HCT116 (cell line): ENCODE measurements at regions not wholly inside any gene's neighbourhood (a gene's known extent, or its start where the extent isn't known, plus 50 kb on each side); places are given as distances from the start of the nearest gene placed in this dataset.
"Not testable (repeated sequence)": the region's sequence is repeated elsewhere in the genome, so short reads cannot be mapped to it uniquely, and the experiment has no call there.

Source experiments
- ATAC-seq: fragments of 200-7000 bp; cut with Tn5 transposase; 2 replicates; pipeline ENCODE4 v1.9.1; 2020; ENCODE audit warnings: mild to moderate bottlenecking, moderate library complexity
- BruUV-seq: library from RNA; stranded (reverse); fragments of 400-500 nt; replicated peaks from 2 replicates; lab custom pipeline; 2021; lab: Mats Ljungman, UMichigan
- CTCF ChIA-PET: fragments of 300-600 bp; sonication (Branson Sonifier 250); formaldehyde crosslinking; loops from one replicate; lab custom pipeline; 2021; ENCODE audit warnings: antibody characterized with exemption; lab: Charles Lee
- POLR2A ChIA-PET: fragments of 300-600, 350-600 bp; sonication (Branson Sonifier 250); formaldehyde crosslinking; loops from one replicate; lab custom pipeline; 2021; ENCODE audit warnings: antibody characterized with exemption; lab: Charles Lee
- RAD21 ChIA-PET, 2 experiments: fragments of 300-600 bp; sonication (Branson Sonifier 250); formaldehyde crosslinking; loops; one replicate each; lab custom pipeline; 2023; ENCODE audit warnings: low total read pairs in 2 of 2; ENCODE audit not compliant: uncharacterized antibody in 2 of 2, unreplicated experiment in 2 of 2, low non-redundant PET in 1 of 2; lab: Charles Lee
- DNase-seq: peaks from one replicate; pipeline ENCODE4 v3.0.0-alpha.2; 2010; ENCODE audit warnings: low read depth, low spot score
- H2AFZ ChIP-seq: fragments of 200-600 bp; shearing (Covaris generic), sonication (generic); 2 replicates; pipeline ENCODE4 v1.6.1; 2017; ENCODE audit warnings: low read depth, mixed run types, mixed read lengths, antibody characterized with exemption, low read length; ENCODE audit not compliant: poor library complexity, severe bottlenecking
- H3K27ac ChIP-seq: 2 replicates; pipeline ENCODE4 v1.5.1; 2012; ENCODE audit warnings: low read depth, low read length
- H3K27me3 ChIP-seq: fragments of 200-600 bp; sonication (generic); 2 replicates; pipeline ENCODE4 v1.6.1; 2016; ENCODE audit warnings: mixed run types, low read length, mixed read lengths; ENCODE audit not compliant: insufficient read depth
- H3K36me3 ChIP-seq, 2 experiments: fragments of 200-500 bp in 1 of 2; fragments of 200-600 bp in 1 of 2; sonication (Bioruptor generic) in 1 of 2; sonication (generic) in 1 of 2; 2 replicates each; pipeline versions ENCODE4 v1.5.1 to v1.6.1; 2014 to 2016; ENCODE audit warnings: low read length in 2 of 2, inconsistent platforms in 1 of 2, mixed read lengths in 1 of 2, mixed run types in 1 of 2; ENCODE audit not compliant: insufficient read depth in 2 of 2, control insufficient read depth in 1 of 2
- H3K4me1 ChIP-seq, 2 experiments: fragments of 200-600 bp in 1 of 2; sonication (generic) in 1 of 2; 2 replicates each; pipeline versions ENCODE4 v1.5.1 to v1.6.1; 2012 to 2017; ENCODE audit warnings: low read length in 2 of 2, inconsistent platforms in 1 of 2, mild to moderate bottlenecking in 1 of 2, mixed read lengths in 1 of 2, mixed run types in 1 of 2, moderate library complexity in 1 of 2; ENCODE audit not compliant: insufficient read depth in 2 of 2, control insufficient read depth in 1 of 2
- H3K4me2 ChIP-seq: fragments of 200-600 bp; sonication (generic); 2 replicates; pipeline ENCODE4 v1.6.1; 2017; ENCODE audit warnings: mixed run types, low read length, mixed read lengths
- H3K4me3 ChIP-seq, 2 experiments: fragments of 200-600 bp in 1 of 2; sonication (generic) in 1 of 2; replicated peaks in 1 of 2; 2 replicates each; pipeline ENCODE4 v1.5.1; 2011 to 2016; ENCODE audit warnings: low read length in 2 of 2, control low read depth in 1 of 2, low read depth in 1 of 2, mild to moderate bottlenecking in 1 of 2, mixed read lengths in 1 of 2, mixed run types in 1 of 2
- H3K79me2 ChIP-seq: fragments of 200-600 bp; sonication (generic); 2 replicates; pipeline ENCODE4 v1.6.1; 2017; ENCODE audit warnings: mild to moderate bottlenecking, mixed run types, low read length, moderate library complexity, mixed read lengths; ENCODE audit not compliant: insufficient read depth
- H3K9ac ChIP-seq: fragments of 200-600 bp; sonication (generic); 2 replicates; pipeline ENCODE4 v1.6.1; 2016; ENCODE audit warnings: low read length, mixed read lengths
- H3K9me2 ChIP-seq: fragments of 200-600 bp; sonication (generic), shearing (Covaris generic); 2 replicates; pipeline ENCODE4 v1.6.1; 2017; ENCODE audit warnings: mixed run types, mild to moderate bottlenecking, moderate library complexity; ENCODE audit not compliant: insufficient read depth
- H3K9me3 ChIP-seq, 2 experiments: fragments of 200-500 bp in 1 of 2; fragments of 200-600 bp in 1 of 2; sonication (Bioruptor generic) in 1 of 2; sonication (generic) in 1 of 2; 2 replicates each; pipeline ENCODE4 v1.6.1; 2014 to 2017; ENCODE audit warnings: low read length in 2 of 2, mixed read lengths in 2 of 2, inconsistent platforms in 1 of 2, low read depth in 1 of 2, mild to moderate bottlenecking in 1 of 2, mixed run types in 1 of 2, moderate library complexity in 1 of 2; ENCODE audit not compliant: control insufficient read depth in 1 of 2, insufficient read depth in 1 of 2
- H4K20me1 ChIP-seq: fragments of 200-600 bp; sonication (generic), shearing (Covaris generic); 2 replicates; pipeline ENCODE4 v1.6.1; 2017; ENCODE audit warnings: mixed run types, mild to moderate bottlenecking, moderate library complexity; ENCODE audit not compliant: insufficient read depth
- CEBPB ChIP-seq: IDR thresholded peaks from 2 replicates; pipeline ENCODE4 v1.6.1; 2012; ENCODE audit warnings: low read depth
- CTCF ChIP-seq, 3 experiments: fragments of 200-600 bp in 1 of 3; sonication (generic) in 1 of 3; IDR thresholded peaks in 2 of 3; conservative IDR thresholded peaks in 1 of 3; 2 replicates each; pipeline ENCODE4 v1.5.1; 2012 to 2017; ENCODE audit warnings: low read depth in 2 of 3, low read length in 2 of 3, antibody characterized with exemption in 1 of 3, borderline replicate concordance in 1 of 3, control low read depth in 1 of 3, mild to moderate bottlenecking in 1 of 3, mixed read lengths in 1 of 3, mixed run types in 1 of 3, moderate library complexity in 1 of 3; ENCODE audit not compliant: insufficient read depth in 1 of 3
- EGR1 ChIP-seq: IDR thresholded peaks from 2 replicates; pipeline ENCODE4 v1.6.1; 2012; ENCODE audit warnings: low read depth
- EZH2phosphoT487 ChIP-seq: fragments of 200-600 bp; IDR thresholded peaks from 2 replicates; pipeline ENCODE4 v1.6.1; 2018; ENCODE audit warnings: antibody characterized with exemption, borderline replicate concordance
- FOSL1 ChIP-seq: IDR thresholded peaks from 2 replicates; pipeline ENCODE4 v1.6.1; 2012; ENCODE audit warnings: low read depth
- JUND ChIP-seq: IDR thresholded peaks from 2 replicates; pipeline ENCODE4 v1.6.1; 2012
- MAX ChIP-seq: IDR thresholded peaks from 2 replicates; pipeline ENCODE4 v1.6.1; 2012
- POLR2A ChIP-seq: IDR thresholded peaks from 2 replicates; pipeline ENCODE4 v1.7.0; 2011; ENCODE audit warnings: borderline replicate concordance; ENCODE audit not compliant: insufficient read depth, insufficient read length; ENCODE audit errors: extremely low read depth
- RAD21 ChIP-seq: IDR thresholded peaks from 2 replicates; pipeline ENCODE4 v1.6.1; 2012; ENCODE audit warnings: low read depth, mild to moderate bottlenecking
- REST ChIP-seq: IDR thresholded peaks from 2 replicates; pipeline ENCODE4 v1.6.1; 2012; ENCODE audit warnings: low read depth
- TCF7L2 ChIP-seq: IDR thresholded peaks from 2 replicates; pipeline ENCODE4 v1.7.0; 2011; ENCODE audit warnings: borderline replicate concordance, inconsistent platforms; ENCODE audit not compliant: insufficient read depth, insufficient read length; ENCODE audit errors: extremely low read depth
- ZBTB33 ChIP-seq: IDR thresholded peaks from 2 replicates; pipeline ENCODE4 v1.6.1; 2011; ENCODE audit warnings: mild to moderate bottlenecking, low read length, moderate library complexity; ENCODE audit not compliant: insufficient replicate concordance; ENCODE audit errors: extremely low read depth
- intact Hi-C: fragments of 100-400 bp; cut with micrococcal nuclease; formaldehyde crosslinking; loops from 2 replicates; pipeline ENCODE4 v1.10.0; 2022

- H3K79me2 ChIP-seq, BruUV-seq, H3K9me2 ChIP-seq, H3K9me3 ChIP-seq, H3K9ac ChIP-seq, RAD21 ChIA-PET, H3K4me2 ChIP-seq, H3K36me3 ChIP-seq, POLR2A ChIA-PET, H4K20me1 ChIP-seq, DNase-seq, CTCF ChIA-PET, intact Hi-C loops, ATAC-seq, H3K27ac ChIP-seq, H3K27me3 ChIP-seq, H3K4me3 ChIP-seq, H2AFZ ChIP-seq: not testable (repeated sequence)
- H3K4me1 ChIP-seq: peaks cover 18 to 46% of the 10 kb centered on the region in 2 experiments
These were observed 242.4 kb downstream of the SKIDA1 start for GRCh38 chr10:21283053-21283452.

- peak overlapping the region; percentile 15 for H2AFZ ChIP-seq
- no peak for ATAC-seq
- H4K20me1 ChIP-seq: no peaks in the 10 kb centered on the region
- ChIA-PET POLR2A (no interaction called here), CTCF (no interaction called here), RAD21 (no interaction called here)
- no peaks in the 10 kb centered on the region for H3K9me3 ChIP-seq
- no peak for DNase-seq
- no peak overlapping the region for H3K4me3 ChIP-seq
- BruUV-seq: no TSS peak
- no peak overlapping the region for H3K4me2 ChIP-seq
- intact Hi-C loops: no loop called here
- H3K9me2 ChIP-seq: no peaks in the 10 kb centered on the region
- H3K9ac ChIP-seq: no peak overlapping the region
- no peaks in the 10 kb centered on the region for H3K79me2 ChIP-seq
- peaks cover 18 to 49% of the 10 kb centered on the region in 2 experiments for H3K4me1 ChIP-seq
- H3K36me3 ChIP-seq: no peaks in the 10 kb centered on the region
- no peak overlapping the region for H3K27ac ChIP-seq
- no peaks in the 10 kb centered on the region for H3K27me3 ChIP-seq
- TF ChIP-seq POLR2A: no peak
- TF ChIP-seq RAD21: no peak
- no peak for TF ChIP-seq FOSL1
- no peak for TF ChIP-seq CTCF (IDR thresholded peaks at IDR 0.05 in 2 of 3, conservative IDR thresholded peaks at IDR 0.05 in 1 of 3; ENCODE audit: borderline replicate concordance in 1 of 3, insufficient read depth in 1 of 3, low read depth in 2 of 3, low read length in 2 of 3)
- no peak for TF ChIP-seq TCF7L2
- TF ChIP-seq ZBTB33: no peak
- no peak for TF ChIP-seq REST
- no peak for TF ChIP-seq JUND
- TF ChIP-seq EGR1: no peak
- no peak for TF ChIP-seq CEBPB
- TF ChIP-seq MAX: no peak
- no peak for TF ChIP-seq EZH2phosphoT487
These were observed 243.6 kb downstream of the SKIDA1 start for GRCh38 chr10:21281765-21282484.
